GM23338 (cell line): ENCODE measurements at regions not wholly inside any gene's neighbourhood (a gene's known extent, or its start where the extent isn't known, plus 50 kb on each side); places are given as distances from the start of the nearest gene placed in this dataset.

Experiments used
- ATAC-seq: fragments of 200-7000 bp; cut with Tn5 transposase; 3 replicates; pipeline ENCODE4 v1.9.1; 2020
- DNase-seq: peaks from one replicate; pipeline ENCODE4 v3.0.0-alpha.2; 2015; ENCODE audit warnings: low spot score
- H2AFZ ChIP-seq: fragments of 200-600 bp; sonication (generic); 2 replicates; pipeline ENCODE4 v1.8.0; 2016; ENCODE audit warnings: antibody characterized with exemption, mild to moderate bottlenecking, moderate library complexity
- H3F3A ChIP-seq: fragments of 200-600 bp; sonication (generic); replicated peaks from 2 replicates; pipeline ENCODE4 v1.8.0; 2017; ENCODE audit warnings: antibody characterized with exemption, mixed run types, low read depth
- H3K27ac ChIP-seq: fragments of 200-600 bp; sonication (generic); 2 replicates; pipeline ENCODE4 v1.6.1; 2016; ENCODE audit warnings: low read depth
- H3K27me3 ChIP-seq: fragments of 200-600 bp; sonication (generic); 2 replicates; pipeline ENCODE4 v1.8.0; 2016; ENCODE audit warnings: mild to moderate bottlenecking, mixed run types, moderate library complexity; ENCODE audit not compliant: insufficient read depth
- H3K36me3 ChIP-seq: fragments of 200-600 bp; sonication (generic); 2 replicates; pipeline ENCODE4 v1.8.0; 2016; ENCODE audit warnings: mild to moderate bottlenecking; ENCODE audit not compliant: insufficient read depth
- H3K4me1 ChIP-seq: fragments of 200-600 bp; sonication (generic); 2 replicates; pipeline ENCODE4 v1.8.0; 2016; ENCODE audit warnings: mild to moderate bottlenecking, moderate library complexity; ENCODE audit not compliant: insufficient read depth
- H3K4me2 ChIP-seq: fragments of 200-600 bp; sonication (generic); 2 replicates; pipeline ENCODE4 v1.7.1; 2017; ENCODE audit warnings: mixed run types
- H3K4me3 ChIP-seq: fragments of 200-600 bp; sonication (generic); 2 replicates; pipeline ENCODE4 v1.6.1; 2016; ENCODE audit warnings: mixed run types
- H3K79me2 ChIP-seq: fragments of 200-600 bp; sonication (generic); replicated peaks from 2 replicates; pipeline ENCODE4 v1.8.0; 2017; ENCODE audit warnings: mild to moderate bottlenecking; ENCODE audit not compliant: insufficient read depth
- H3K9me2 ChIP-seq: fragments of 200-600 bp; sonication (generic); 2 replicates; pipeline ENCODE4 v1.8.0; 2017; ENCODE audit not compliant: insufficient read depth
- H4K20me1 ChIP-seq: fragments of 200-600 bp; sonication (generic); replicated peaks from 2 replicates; pipeline ENCODE4 v1.8.0; 2017; ENCODE audit warnings: mild to moderate bottlenecking; ENCODE audit not compliant: insufficient read depth
- H3K27ac Mint-ChIP-seq: 2 replicates; pipeline ENCODE4 v1.8.0; 2020; ENCODE audit warnings: inconsistent platforms, mild to moderate bottlenecking, moderate library complexity, mixed read lengths
- H3K27me3 Mint-ChIP-seq: 3 replicates; pipeline ENCODE4 v1.8.0; 2022; ENCODE audit warnings: low read depth, mild to moderate bottlenecking, moderate library complexity, mixed read lengths, inconsistent platforms; ENCODE audit not compliant: insufficient read depth, poor library complexity
- H3K36me3 Mint-ChIP-seq: 3 replicates; pipeline ENCODE4 v1.8.0; 2021; ENCODE audit warnings: low read depth, mild to moderate bottlenecking, inconsistent platforms, moderate library complexity, mixed read lengths
- H3K4me1 Mint-ChIP-seq: 3 replicates; pipeline ENCODE4 v1.8.0; 2020; ENCODE audit warnings: mild to moderate bottlenecking, inconsistent platforms, mixed read lengths
- H3K4me3 Mint-ChIP-seq: 3 replicates; pipeline ENCODE4 v1.8.0; 2021; ENCODE audit warnings: moderate library complexity, mild to moderate bottlenecking, inconsistent platforms, mixed read lengths
- H3K9me3 Mint-ChIP-seq: 3 replicates; pipeline ENCODE4 v1.8.0; 2020; ENCODE audit warnings: moderate library complexity, mild to moderate bottlenecking, inconsistent platforms, mixed read lengths
- CREB1 ChIP-seq: fragments of 250-450 bp; sonication (Bioruptor Pico); IDR thresholded peaks from 2 replicates; pipeline ENCODE4 v1.5.0; 2020; ENCODE audit warnings: low read depth, mild to moderate bottlenecking, moderate library complexity
- EZH2 ChIP-seq: fragments of 200-600 bp; sonication (generic); IDR thresholded peaks from one replicate; pipeline ENCODE4 v1.8.0; 2017; ENCODE audit warnings: antibody characterized with exemption, mild to moderate bottlenecking, low read depth; ENCODE audit not compliant: unreplicated experiment
- EZH2phosphoT487 ChIP-seq: fragments of 200-600 bp; sonication (generic); IDR thresholded peaks from one replicate; pipeline ENCODE4 v1.8.1; 2018; ENCODE audit warnings: antibody characterized with exemption; ENCODE audit not compliant: unreplicated experiment
- JUNB ChIP-seq: IDR thresholded peaks from one replicate; pipeline ENCODE4 v1.6.1; 2016; ENCODE audit warnings: antibody characterized with exemption; ENCODE audit not compliant: unreplicated experiment
- STAT1 ChIP-seq: IDR thresholded peaks from one replicate; pipeline ENCODE4 v1.6.1; 2016; ENCODE audit warnings: antibody characterized with exemption; ENCODE audit not compliant: unreplicated experiment
- ZNF114 ChIP-seq: fragments of 250-450 bp; sonication (Bioruptor Pico); IDR thresholded peaks from 2 replicates; pipeline ENCODE4 v1.5.0; 2020; ENCODE audit warnings: mild to moderate bottlenecking, moderate library complexity
- ZNF331 ChIP-seq: fragments of 250-450 bp; sonication (Bioruptor Pico); IDR thresholded peaks from 2 replicates; pipeline ENCODE4 v1.5.0; 2020; ENCODE audit warnings: low read depth, mild to moderate bottlenecking, moderate library complexity
- TF ChIP-seq, protein P1 (sequence below): fragments of 250-450 bp; sonication (Bioruptor Pico); IDR thresholded peaks from 2 replicates; pipeline ENCODE4 v1.5.0; 2020; ENCODE audit warnings: mild to moderate bottlenecking, moderate library complexity
- TF ChIP-seq, protein P2 (sequence below): IDR thresholded peaks from one replicate; pipeline ENCODE4 v1.6.1; 2018; ENCODE audit warnings: antibody characterized with exemption; ENCODE audit not compliant: unreplicated experiment
- TF ChIP-seq, protein P3 (sequence below), 2 experiments: fragments of 200-600 bp in 1 of 2; sonication (generic) in 1 of 2; conservative IDR thresholded peaks; 2 replicates each; pipeline versions ENCODE4 v1.5.1 to v1.6.1; 2016 to 2017; ENCODE audit warnings: antibody characterized with exemption in 2 of 2, low read depth in 2 of 2, mild to moderate bottlenecking in 2 of 2, moderate library complexity in 1 of 2
- TF ChIP-seq, protein P4 (sequence below): IDR thresholded peaks from 2 replicates; pipeline ENCODE4 v1.6.1; 2016; ENCODE audit warnings: antibody characterized with exemption

DNA sequence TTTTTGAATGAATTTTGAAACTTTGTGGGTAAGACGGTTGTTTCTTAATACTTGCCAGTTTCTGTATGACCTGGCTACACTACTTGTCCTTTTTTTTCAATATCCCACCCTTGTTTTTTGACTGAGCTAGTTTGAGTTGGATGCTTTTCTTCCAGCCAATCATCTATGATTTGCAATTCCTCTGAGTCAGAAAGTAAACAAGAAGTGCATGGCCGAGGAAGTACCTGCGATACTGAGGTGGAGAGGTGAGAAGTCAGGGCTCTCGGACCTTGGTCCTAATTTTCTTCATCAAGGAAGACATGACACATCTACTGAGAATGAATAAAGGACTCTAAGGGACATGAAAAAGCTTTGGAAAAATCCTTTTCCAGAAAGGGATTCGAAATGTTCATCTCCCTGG, 185.7 kb downstream of the LINC00237 start:
- H3K9me3 Mint-ChIP-seq: peaks cover 5% of the 10 kb centered on the region; the same call in 2 of the 3 replicates
- no peak overlapping the region for H3K4me3 ChIP-seq
- DNase-seq (no peak), ATAC-seq (no peak)
- H3K4me1 ChIP-seq: no peaks in the 10 kb centered on the region
- H3K4me2 ChIP-seq: no peak overlapping the region
- H3K27ac Mint-ChIP-seq: no peak overlapping the region
- H3K36me3 Mint-ChIP-seq: no peaks in the 10 kb centered on the region; the same call in 1 of the 3 replicates
- H3K27ac ChIP-seq: no peak overlapping the region
- H3K27me3 ChIP-seq: no peaks in the 10 kb centered on the region
- H3K27me3 Mint-ChIP-seq: peaks cover 5% of the 10 kb centered on the region
- no peak overlapping the region for H3K4me3 Mint-ChIP-seq
- H3F3A ChIP-seq: no peaks in the 10 kb centered on the region
- H3K9me2 ChIP-seq: peaks cover 10% of the 10 kb centered on the region; the same call in 1 of the 2 replicates
- TF ChIP-seq ZNF114 (CRISPR knock-in tag): no peak
- TF ChIP-seq, protein P1, sequence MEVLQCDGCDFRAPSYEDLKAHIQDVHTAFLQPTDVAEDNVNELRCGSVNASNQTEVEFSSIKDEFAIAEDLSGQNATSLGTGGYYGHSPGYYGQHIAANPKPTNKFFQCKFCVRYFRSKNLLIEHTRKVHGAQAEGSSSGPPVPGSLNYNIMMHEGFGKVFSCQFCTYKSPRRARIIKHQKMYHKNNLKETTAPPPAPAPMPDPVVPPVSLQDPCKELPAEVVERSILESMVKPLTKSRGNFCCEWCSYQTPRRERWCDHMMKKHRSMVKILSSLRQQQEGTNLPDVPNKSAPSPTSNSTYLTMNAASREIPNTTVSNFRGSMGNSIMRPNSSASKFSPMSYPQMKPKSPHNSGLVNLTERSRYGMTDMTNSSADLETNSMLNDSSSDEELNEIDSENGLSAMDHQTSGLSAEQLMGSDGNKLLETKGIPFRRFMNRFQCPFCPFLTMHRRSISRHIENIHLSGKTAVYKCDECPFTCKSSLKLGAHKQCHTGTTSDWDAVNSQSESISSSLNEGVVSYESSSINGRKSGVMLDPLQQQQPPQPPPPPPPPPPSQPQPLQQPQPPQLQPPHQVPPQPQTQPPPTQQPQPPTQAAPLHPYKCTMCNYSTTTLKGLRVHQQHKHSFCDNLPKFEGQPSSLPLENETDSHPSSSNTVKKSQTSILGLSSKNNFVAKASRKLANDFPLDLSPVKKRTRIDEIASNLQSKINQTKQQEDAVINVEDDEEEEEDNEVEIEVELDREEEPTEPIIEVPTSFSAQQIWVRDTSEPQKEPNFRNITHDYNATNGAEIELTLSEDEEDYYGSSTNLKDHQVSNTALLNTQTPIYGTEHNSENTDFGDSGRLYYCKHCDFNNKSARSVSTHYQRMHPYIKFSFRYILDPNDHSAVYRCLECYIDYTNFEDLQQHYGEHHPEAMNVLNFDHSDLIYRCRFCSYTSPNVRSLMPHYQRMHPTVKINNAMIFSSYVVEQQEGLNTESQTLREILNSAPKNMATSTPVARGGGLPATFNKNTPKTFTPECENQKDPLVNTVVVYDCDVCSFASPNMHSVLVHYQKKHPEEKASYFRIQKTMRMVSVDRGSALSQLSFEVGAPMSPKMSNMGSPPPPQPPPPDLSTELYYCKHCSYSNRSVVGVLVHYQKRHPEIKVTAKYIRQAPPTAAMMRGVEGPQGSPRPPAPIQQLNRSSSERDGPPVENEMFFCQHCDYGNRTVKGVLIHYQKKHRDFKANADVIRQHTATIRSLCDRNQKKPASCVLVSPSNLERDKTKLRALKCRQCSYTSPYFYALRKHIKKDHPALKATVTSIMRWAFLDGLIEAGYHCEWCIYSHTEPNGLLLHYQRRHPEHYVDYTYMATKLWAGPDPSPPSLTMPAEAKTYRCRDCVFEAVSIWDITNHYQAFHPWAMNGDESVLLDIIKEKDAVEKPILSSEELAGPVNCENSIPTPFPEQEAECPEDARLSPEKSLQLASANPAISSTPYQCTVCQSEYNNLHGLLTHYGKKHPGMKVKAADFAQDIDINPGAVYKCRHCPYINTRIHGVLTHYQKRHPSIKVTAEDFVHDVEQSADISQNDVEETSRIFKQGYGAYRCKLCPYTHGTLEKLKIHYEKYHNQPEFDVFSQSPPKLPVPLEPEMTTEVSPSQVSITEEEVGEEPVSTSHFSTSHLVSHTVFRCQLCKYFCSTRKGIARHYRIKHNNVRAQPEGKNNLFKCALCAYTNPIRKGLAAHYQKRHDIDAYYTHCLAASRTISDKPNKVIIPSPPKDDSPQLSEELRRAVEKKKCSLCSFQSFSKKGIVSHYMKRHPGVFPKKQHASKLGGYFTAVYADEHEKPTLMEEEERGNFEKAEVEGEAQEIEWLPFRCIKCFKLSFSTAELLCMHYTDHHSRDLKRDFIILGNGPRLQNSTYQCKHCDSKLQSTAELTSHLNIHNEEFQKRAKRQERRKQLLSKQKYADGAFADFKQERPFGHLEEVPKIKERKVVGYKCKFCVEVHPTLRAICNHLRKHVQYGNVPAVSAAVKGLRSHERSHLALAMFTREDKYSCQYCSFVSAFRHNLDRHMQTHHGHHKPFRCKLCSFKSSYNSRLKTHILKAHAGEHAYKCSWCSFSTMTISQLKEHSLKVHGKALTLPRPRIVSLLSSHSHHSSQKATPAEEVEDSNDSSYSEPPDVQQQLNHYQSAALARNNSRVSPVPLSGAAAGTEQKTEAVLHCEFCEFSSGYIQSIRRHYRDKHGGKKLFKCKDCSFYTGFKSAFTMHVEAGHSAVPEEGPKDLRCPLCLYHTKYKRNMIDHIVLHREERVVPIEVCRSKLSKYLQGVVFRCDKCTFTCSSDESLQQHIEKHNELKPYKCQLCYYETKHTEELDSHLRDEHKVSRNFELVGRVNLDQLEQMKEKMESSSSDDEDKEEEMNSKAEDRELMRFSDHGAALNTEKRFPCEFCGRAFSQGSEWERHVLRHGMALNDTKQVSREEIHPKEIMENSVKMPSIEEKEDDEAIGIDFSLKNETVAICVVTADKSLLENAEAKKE: no peak
- no peak for TF ChIP-seq JUNB
- TF ChIP-seq, protein P2, sequence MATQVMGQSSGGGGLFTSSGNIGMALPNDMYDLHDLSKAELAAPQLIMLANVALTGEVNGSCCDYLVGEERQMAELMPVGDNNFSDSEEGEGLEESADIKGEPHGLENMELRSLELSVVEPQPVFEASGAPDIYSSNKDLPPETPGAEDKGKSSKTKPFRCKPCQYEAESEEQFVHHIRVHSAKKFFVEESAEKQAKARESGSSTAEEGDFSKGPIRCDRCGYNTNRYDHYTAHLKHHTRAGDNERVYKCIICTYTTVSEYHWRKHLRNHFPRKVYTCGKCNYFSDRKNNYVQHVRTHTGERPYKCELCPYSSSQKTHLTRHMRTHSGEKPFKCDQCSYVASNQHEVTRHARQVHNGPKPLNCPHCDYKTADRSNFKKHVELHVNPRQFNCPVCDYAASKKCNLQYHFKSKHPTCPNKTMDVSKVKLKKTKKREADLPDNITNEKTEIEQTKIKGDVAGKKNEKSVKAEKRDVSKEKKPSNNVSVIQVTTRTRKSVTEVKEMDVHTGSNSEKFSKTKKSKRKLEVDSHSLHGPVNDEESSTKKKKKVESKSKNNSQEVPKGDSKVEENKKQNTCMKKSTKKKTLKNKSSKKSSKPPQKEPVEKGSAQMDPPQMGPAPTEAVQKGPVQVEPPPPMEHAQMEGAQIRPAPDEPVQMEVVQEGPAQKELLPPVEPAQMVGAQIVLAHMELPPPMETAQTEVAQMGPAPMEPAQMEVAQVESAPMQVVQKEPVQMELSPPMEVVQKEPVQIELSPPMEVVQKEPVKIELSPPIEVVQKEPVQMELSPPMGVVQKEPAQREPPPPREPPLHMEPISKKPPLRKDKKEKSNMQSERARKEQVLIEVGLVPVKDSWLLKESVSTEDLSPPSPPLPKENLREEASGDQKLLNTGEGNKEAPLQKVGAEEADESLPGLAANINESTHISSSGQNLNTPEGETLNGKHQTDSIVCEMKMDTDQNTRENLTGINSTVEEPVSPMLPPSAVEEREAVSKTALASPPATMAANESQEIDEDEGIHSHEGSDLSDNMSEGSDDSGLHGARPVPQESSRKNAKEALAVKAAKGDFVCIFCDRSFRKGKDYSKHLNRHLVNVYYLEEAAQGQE: no peak
- TF ChIP-seq, protein P3, sequence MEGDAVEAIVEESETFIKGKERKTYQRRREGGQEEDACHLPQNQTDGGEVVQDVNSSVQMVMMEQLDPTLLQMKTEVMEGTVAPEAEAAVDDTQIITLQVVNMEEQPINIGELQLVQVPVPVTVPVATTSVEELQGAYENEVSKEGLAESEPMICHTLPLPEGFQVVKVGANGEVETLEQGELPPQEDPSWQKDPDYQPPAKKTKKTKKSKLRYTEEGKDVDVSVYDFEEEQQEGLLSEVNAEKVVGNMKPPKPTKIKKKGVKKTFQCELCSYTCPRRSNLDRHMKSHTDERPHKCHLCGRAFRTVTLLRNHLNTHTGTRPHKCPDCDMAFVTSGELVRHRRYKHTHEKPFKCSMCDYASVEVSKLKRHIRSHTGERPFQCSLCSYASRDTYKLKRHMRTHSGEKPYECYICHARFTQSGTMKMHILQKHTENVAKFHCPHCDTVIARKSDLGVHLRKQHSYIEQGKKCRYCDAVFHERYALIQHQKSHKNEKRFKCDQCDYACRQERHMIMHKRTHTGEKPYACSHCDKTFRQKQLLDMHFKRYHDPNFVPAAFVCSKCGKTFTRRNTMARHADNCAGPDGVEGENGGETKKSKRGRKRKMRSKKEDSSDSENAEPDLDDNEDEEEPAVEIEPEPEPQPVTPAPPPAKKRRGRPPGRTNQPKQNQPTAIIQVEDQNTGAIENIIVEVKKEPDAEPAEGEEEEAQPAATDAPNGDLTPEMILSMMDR (conservative IDR thresholded peaks at IDR 0.05; ENCODE audit: low read depth in 2 of 2): no peak
- TF ChIP-seq EZH2phosphoT487: no peak
- no peak for TF ChIP-seq EZH2
- TF ChIP-seq CREB1 (CRISPR knock-in tag): no peak
- no peak for TF ChIP-seq STAT1
- TF ChIP-seq ZNF331 (CRISPR knock-in tag): no peak
- TF ChIP-seq, protein P4, sequence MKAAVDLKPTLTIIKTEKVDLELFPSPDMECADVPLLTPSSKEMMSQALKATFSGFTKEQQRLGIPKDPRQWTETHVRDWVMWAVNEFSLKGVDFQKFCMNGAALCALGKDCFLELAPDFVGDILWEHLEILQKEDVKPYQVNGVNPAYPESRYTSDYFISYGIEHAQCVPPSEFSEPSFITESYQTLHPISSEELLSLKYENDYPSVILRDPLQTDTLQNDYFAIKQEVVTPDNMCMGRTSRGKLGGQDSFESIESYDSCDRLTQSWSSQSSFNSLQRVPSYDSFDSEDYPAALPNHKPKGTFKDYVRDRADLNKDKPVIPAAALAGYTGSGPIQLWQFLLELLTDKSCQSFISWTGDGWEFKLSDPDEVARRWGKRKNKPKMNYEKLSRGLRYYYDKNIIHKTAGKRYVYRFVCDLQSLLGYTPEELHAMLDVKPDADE: no peak
- no peaks in the 10 kb centered on the region; the same call in 1 of the 2 replicates for H3K36me3 ChIP-seq
- H2AFZ ChIP-seq: no peak overlapping the region
- no peaks in the 10 kb centered on the region for H3K4me1 Mint-ChIP-seq
- no peaks in the 10 kb centered on the region for H3K79me2 ChIP-seq
- no peaks in the 10 kb centered on the region for H4K20me1 ChIP-seq
